Hepatocyte (in vitro differentiated cells): ENCODE measurements at regions not wholly inside any gene's neighbourhood (a gene's known extent, or its start where the extent isn't known, plus 50 kb on each side); places are given as distances from the start of the nearest gene placed in this dataset.

Experiments
- EZH2 ChIP-seq: fragments of 200-600 bp; sonication (generic); IDR thresholded peaks from 2 replicates; pipeline ENCODE4 v1.6.1; 2016; ENCODE audit warnings: antibody characterized with exemption, mild to moderate bottlenecking, borderline replicate concordance
- EZH2phosphoT487 ChIP-seq: fragments of 200-600 bp; sonication (generic); IDR thresholded peaks from one replicate; pipeline ENCODE4 v1.6.1; 2018; ENCODE audit warnings: antibody characterized with exemption, mild to moderate bottlenecking, low read depth, moderate library complexity; ENCODE audit not compliant: unreplicated experiment, severe bottlenecking
- TF ChIP-seq, protein P1 (sequence below): fragments of 200-600 bp; sonication (generic); IDR thresholded peaks from 2 replicates; pipeline ENCODE4 v1.5.1; 2016; ENCODE audit warnings: antibody characterized with exemption, mild to moderate bottlenecking; ENCODE audit not compliant: poor library complexity

DNA sequence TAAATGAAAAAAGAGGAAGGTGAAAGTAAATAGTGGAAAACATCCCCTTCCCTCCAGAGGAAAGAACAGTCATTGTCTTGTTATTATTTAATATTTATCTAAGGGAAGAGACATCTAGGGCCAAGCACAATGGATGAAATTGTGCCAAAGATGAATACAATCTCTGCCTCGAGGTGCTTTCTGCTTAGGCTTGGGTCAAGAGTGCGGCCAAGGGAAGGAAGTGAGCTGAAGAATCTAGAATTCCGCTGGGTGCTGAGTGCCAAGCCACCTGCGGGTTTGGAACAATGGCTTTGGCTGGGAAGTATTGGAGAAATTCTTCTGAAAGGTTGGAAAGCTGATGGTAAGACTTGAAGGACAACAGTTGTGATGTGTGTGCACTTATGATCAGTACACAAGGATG, 531.3 kb upstream of the FZD8 start:
- TF ChIP-seq, protein P1, sequence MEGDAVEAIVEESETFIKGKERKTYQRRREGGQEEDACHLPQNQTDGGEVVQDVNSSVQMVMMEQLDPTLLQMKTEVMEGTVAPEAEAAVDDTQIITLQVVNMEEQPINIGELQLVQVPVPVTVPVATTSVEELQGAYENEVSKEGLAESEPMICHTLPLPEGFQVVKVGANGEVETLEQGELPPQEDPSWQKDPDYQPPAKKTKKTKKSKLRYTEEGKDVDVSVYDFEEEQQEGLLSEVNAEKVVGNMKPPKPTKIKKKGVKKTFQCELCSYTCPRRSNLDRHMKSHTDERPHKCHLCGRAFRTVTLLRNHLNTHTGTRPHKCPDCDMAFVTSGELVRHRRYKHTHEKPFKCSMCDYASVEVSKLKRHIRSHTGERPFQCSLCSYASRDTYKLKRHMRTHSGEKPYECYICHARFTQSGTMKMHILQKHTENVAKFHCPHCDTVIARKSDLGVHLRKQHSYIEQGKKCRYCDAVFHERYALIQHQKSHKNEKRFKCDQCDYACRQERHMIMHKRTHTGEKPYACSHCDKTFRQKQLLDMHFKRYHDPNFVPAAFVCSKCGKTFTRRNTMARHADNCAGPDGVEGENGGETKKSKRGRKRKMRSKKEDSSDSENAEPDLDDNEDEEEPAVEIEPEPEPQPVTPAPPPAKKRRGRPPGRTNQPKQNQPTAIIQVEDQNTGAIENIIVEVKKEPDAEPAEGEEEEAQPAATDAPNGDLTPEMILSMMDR, result no peak
- TF ChIP-seq EZH2 (no peak), EZH2phosphoT487 (no peak)
